Stomach smooth muscle (tissue), 2 donors: ENCODE measurements at regions not wholly inside any gene's neighbourhood (a gene's known extent, or its start where the extent isn't known, plus 50 kb on each side); places are given as distances from the start of the nearest gene placed in this dataset.
"Not testable (repeated sequence)": the region's sequence is repeated elsewhere in the genome, so short reads cannot be mapped to it uniquely, and the experiment has no call there.

Experiments
- H3K27ac ChIP-seq: one replicate; pipeline ENCODE4 v1.7.0; 2013; ENCODE audit warnings: mild to moderate bottlenecking, low read length, inconsistent platforms
- H3K27me3 ChIP-seq, 2 donors: one replicate each; pipeline ENCODE4 v1.7.0; 2013; ENCODE audit warnings: low read length in 2 of 2; ENCODE audit not compliant: insufficient read depth in 2 of 2, control insufficient read depth in 1 of 2
- H3K36me3 ChIP-seq, 2 donors: one replicate each; pipeline ENCODE4 v1.7.0; 2013; ENCODE audit warnings: low read length in 2 of 2; ENCODE audit not compliant: control insufficient read depth in 2 of 2, insufficient read depth in 2 of 2
- H3K4me1 ChIP-seq: one replicate; pipeline ENCODE4 v1.7.0; 2013; ENCODE audit warnings: low read length; ENCODE audit not compliant: control insufficient read depth, insufficient read depth
- H3K4me3 ChIP-seq, 2 donors: one replicate each; pipeline ENCODE4 v1.7.0; 2013; ENCODE audit warnings: low read length in 2 of 2
- H3K9ac ChIP-seq, 2 donors: one replicate each; pipeline ENCODE4 v1.7.0; 2013; ENCODE audit warnings: low read length in 2 of 2, mild to moderate bottlenecking in 1 of 2
- H3K9me3 ChIP-seq, 2 donors: one replicate each; pipeline ENCODE4 v1.7.0; 2013; ENCODE audit warnings: low read length in 2 of 2; ENCODE audit not compliant: control insufficient read depth in 2 of 2
- donor health status: healthy.
- donor health status: Pancreatic carcinoma.

GRCh38 chr10:21041763-21042458 lies 144.8 kb upstream of the NEBL start:
- Histone ChIP-seq H3K36me3 (no peaks in the 10 kb centered on the region), H3K9me3 (no peaks in the 10 kb centered on the region)

GRCh38 chr10:21039721-21040120 lies 142.6 kb upstream of the NEBL start:
- Histone ChIP-seq H3K27me3 (no peaks in the 10 kb centered on the region), H3K4me3 (no peak overlapping the region), H3K9me3 (no peaks in the 10 kb centered on the region), H3K36me3 (no peaks in the 10 kb centered on the region), H3K27ac (no peak overlapping the region), H3K9ac (no peak overlapping the region), H3K4me1 (no peaks in the 10 kb centered on the region)

More at GRCh38 chr10:21041763-21042458, 144.8 kb upstream of the NEBL start:
- Histone ChIP-seq H3K4me1 (no peaks in the 10 kb centered on the region), H3K27me3 (no peaks in the 10 kb centered on the region), H3K27ac (no peak overlapping the region), H3K9ac (no peak overlapping the region), H3K4me3 (no peak overlapping the region)

DNA sequence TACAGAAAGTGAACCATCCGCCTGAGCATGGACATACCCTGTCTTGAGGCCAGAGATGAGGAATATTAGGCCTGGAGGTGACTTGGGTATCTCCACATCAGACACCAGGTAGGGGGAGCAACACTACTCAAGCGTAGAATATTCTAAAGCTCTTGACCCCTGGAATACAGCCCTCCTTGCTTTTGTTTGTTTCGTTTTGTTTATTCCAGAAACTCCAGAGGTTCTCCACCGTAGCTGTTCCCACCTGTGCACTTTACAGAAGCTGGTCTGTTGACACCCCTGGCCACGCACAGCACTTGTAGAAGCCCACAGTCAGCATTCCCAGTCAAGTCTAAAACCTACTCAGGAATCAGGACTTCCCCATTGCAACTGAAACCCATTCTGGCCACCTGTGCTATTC lies 139.6 kb upstream of the NEBL start:
- no peaks in the 10 kb centered on the region for H3K9me3 ChIP-seq
- H3K27me3 ChIP-seq: no peaks in the 10 kb centered on the region

DNA sequence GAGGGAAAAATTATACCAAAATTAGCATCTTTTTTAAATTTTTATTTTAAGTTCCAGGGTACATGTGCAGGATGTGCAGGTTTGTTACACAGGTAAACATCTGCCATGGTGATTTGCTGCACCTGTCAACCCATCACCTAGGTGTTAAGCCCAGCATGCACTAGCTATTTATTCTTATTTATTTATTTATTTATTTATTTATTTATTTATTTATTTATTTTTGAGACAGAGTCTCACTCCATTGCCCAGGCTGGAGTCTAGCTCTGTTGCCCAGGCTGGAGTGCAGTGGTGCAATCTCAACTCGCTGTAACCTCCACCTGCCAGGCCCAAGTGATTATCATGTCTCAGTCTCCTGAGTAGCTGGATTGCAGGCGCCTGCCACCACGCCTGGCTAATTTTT lies 137.7 kb upstream of the NEBL start:
- not testable (repeated sequence) for H3K4me3 ChIP-seq, H3K9me3 ChIP-seq, H3K27ac ChIP-seq, H3K4me1 ChIP-seq, H3K27me3 ChIP-seq, H3K36me3 ChIP-seq, H3K9ac ChIP-seq

More for the DNA sequence above, 139.6 kb upstream of the NEBL start:
- no peak overlapping the region for H3K27ac ChIP-seq
- H3K4me1 ChIP-seq: no peaks in the 10 kb centered on the region
- H3K36me3 ChIP-seq: no peaks in the 10 kb centered on the region
- no peak overlapping the region for H3K4me3 ChIP-seq
- no peak overlapping the region for H3K9ac ChIP-seq

GRCh38 chr10:21034241-21034640 lies 137.1 kb upstream of the NEBL start:
- no peaks in the 10 kb centered on the region for H3K27me3 ChIP-seq
- no peaks in the 10 kb centered on the region for H3K36me3 ChIP-seq
- H3K4me1 ChIP-seq: no peaks in the 10 kb centered on the region
- H3K9ac ChIP-seq: no peak overlapping the region
- H3K4me3 ChIP-seq: no peak overlapping the region
- H3K27ac ChIP-seq: no peak overlapping the region
- H3K9me3 ChIP-seq: no peaks in the 10 kb centered on the region

DNA sequence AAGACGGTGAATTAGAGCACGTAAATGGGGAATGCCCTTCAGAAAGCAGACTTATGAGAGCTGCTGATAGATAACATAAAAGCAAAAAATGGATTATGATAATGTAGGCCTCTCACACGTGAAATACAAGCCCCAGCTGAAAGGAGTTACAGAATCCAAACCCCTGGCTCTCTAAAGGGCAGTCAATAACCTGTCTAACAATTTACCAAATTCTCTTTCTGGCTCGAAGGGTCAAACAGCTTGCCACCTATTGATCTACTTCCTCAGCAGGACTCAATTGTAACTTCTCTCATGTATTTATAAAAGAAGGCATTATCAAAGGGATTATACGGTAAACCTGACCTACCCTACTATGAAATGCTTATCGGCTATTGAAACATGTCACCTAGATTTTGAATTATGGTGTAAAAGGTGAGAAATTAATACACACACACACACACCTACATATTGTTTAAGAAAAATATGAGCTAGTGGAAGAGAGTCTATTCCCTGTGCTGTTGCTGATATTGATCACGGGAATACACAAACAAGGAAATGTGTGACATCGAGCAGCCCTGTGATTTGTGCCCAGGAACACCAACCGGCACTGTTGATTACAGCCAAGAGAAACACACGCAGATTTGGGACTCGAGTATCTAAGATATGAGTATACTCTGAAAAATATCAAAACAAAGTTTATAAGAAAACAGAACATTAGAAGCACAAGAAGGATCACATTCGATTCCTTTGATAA lies 135.6 kb upstream of the NEBL start:
- Histone ChIP-seq H3K36me3 (no peaks in the 10 kb centered on the region), H3K9me3 (no peaks in the 10 kb centered on the region), H3K4me1 (no peaks in the 10 kb centered on the region), H3K27ac (no peak overlapping the region), H3K4me3 (no peak overlapping the region), H3K9ac (no peak overlapping the region), H3K27me3 (no peaks in the 10 kb centered on the region)

DNA sequence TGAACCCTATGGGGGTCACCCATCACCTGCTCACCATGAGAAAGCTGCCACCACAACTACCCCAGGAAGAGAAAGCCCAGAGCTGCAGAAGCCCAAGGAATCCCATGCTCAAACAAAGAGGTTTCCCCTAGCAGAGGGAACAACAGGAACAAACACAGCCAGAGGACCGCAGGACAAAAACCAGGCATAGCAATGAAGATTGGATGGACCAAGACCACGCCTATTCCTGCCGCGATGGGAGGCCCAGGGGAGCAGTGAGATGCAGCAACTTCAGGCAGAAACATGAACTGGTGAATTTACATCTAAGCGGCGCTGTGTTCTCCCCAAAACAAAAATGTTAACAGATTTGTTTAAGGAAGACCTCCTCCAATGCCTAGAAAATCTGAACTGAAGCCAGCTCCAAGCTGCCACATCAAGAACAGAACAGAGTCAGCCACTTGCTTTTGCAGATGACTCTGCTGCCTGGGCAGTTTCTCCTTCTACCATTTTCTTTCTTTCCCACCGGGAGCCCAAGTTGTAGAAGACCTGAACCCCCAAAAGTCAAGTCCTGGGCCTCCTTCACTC lies 134.2 kb upstream of the NEBL start:
- H3K27ac ChIP-seq: no peak overlapping the region
- H3K4me3 ChIP-seq: no peak overlapping the region
- H3K27me3 ChIP-seq: no peaks in the 10 kb centered on the region

GRCh38 chr10:21030091-21030490 lies 133.0 kb upstream of the NEBL start:
- H3K9me3 ChIP-seq: no peaks in the 10 kb centered on the region
- no peaks in the 10 kb centered on the region for H3K4me1 ChIP-seq
- no peaks in the 10 kb centered on the region for H3K36me3 ChIP-seq
- H3K27me3 ChIP-seq: no peaks in the 10 kb centered on the region
- no peak overlapping the region for H3K9ac ChIP-seq
- no peak overlapping the region for H3K4me3 ChIP-seq
- H3K27ac ChIP-seq: no peak overlapping the region

More for the DNA sequence above, 134.2 kb upstream of the NEBL start:
- no peaks in the 10 kb centered on the region for H3K9me3 ChIP-seq
- H3K9ac ChIP-seq: no peak overlapping the region
- H3K4me1 ChIP-seq: no peaks in the 10 kb centered on the region
- H3K36me3 ChIP-seq: no peaks in the 10 kb centered on the region

- no peaks in the 10 kb centered on the region for H3K36me3 ChIP-seq
- H3K27me3 ChIP-seq: no peaks in the 10 kb centered on the region
- no peaks in the 10 kb centered on the region for H3K9me3 ChIP-seq
- H3K4me3 ChIP-seq: no peak overlapping the region
- H3K4me1 ChIP-seq: no peaks in the 10 kb centered on the region
- H3K9ac ChIP-seq: no peak overlapping the region
- H3K27ac ChIP-seq: no peak overlapping the region
These were observed 125.7 kb upstream of the NEBL start for GRCh38 chr10:21022821-21023220.

DNA sequence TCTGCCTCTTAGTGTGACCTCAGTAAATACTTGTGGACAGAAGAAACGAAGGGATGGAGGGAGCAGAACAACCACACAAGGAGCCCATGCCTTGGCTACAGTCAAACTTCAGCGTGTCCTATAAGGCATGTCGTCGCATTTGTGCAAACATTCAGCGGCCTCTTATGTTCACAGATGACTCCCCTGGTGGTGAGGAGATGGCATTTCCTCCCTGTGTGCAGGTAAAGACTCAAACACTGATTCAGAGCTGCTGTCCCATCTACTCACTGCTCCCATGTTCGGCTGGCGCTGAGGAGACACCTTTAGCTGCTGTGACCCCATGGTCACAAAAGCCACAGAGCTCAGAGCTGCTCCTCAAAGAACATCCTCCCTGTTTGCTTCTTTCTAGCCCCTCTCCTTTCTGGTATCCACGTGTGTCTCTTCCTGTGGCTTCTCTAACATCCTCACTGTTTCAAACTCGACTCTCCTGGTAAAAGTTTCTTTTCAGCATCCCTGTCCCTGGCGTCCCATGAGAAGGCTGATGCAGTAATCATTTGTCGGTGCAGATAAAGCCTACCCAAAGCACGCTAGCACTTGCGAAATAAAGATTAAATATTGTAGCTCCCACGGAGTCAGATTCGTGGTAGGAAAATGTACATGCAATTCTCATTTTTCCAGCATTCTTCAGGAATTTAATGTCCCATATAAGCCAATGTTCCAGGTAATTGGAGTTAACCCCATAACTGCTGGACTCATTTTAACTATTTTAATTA lies 124.9 kb upstream of the NEBL start:
- no peak overlapping the region for H3K4me3 ChIP-seq
- H3K36me3 ChIP-seq: no peaks in the 10 kb centered on the region
- no peak overlapping the region for H3K9ac ChIP-seq
- no peaks in the 10 kb centered on the region for H3K27me3 ChIP-seq
- H3K9me3 ChIP-seq: no peaks in the 10 kb centered on the region
- no peak overlapping the region for H3K27ac ChIP-seq
- H3K4me1 ChIP-seq: no peaks in the 10 kb centered on the region
